ENCODE measurements at regions not wholly inside any gene's neighbourhood (a gene's known extent, or its start where the extent isn't known, plus 50 kb on each side); places are given as distances from the start of the nearest gene placed in this dataset.

DNA sequence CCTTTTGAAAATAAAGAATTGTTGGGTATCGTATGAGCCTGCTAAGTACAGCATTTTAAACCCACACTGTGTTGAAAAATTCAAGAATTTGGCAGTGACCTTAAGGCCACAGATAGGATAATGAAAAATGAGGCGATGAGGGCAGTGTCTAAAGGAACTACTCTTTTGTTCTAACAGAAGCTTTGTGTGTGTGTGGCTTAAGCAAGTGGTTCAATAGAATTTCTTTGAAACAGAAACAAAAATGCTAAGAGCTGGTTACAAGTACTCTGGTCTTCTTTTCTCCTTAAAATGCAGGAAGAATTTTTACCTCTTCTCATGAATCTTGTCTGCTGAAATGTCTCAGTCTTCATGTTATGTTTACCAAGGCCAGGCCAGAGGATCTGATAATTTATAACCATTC, 279.5 kb downstream of the ZNF536 start:
- no peak for DNase-seq

DNA sequence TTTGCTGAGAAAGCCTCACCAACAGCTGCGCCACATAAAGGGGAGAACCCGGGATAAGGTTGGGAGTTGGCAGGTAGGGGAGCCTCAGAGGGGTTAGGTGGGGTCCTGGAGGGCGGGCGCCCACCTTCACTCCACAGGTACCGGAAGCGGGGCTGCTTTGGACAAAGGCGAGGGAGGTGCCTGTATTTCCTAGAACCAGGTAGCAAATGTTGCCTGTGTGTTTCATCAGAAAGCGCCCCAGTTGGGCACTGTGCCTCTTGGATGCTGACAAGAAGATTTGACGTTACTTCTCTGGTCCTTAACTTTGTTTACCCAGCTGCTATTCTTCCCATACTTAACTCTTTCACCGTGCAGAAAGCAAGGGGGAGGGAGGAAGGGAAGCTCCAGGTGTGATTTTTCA, 278.9 kb downstream of the ZNF536 start:
- no peak for DNase-seq

- peak in 1 of 2 experiments; percentile 51 for DNase-seq
Observed at GRCh38 chr19:30649934-30650614, 277.9 kb downstream of the ZNF536 start.

DNA sequence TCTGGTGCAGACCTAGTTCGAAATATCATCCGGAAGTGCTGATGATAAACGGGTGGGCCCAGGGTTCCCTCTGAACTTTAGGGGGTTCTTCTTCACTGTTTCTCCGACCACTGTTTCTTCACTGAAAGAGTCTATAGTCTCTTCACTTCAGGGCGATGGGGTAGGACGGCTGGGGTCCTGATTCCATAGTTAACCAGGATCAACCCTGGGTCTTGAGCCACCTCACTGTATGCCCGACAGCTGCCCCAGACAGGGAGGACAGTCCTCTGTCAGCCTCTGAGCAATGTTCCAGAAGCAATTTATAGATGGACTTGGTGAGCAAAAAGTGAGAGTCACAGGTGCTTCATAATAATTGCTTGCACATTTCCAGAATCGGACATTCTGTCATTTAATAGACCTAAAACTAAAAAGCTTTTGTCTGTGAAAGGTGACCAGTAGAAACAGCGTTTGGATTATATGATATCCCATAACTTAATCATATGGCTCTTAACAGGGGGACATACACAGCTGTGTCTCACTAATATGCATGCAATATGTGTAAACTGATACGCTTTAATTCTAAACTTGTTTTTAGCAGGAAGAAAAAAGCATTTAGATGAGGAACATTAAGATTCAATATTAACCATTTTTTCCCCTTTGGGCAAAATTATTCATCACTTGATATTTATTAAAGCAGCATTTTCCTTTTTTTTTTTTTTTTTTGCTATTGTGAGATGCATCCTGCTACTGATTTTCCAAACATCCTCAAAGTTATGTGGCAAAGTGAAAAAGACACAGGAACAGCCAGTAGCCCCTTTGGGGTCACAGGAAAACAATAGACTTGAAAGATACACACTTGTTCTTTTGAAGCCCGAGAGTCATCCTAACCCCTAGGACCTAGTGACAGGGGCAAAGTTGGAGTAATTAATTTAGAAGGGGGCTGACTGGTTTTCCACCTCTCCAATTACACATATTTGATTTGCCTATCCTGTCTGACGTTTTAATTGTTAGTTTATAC, 277.0 kb downstream of the ZNF536 start:
- DNase-seq, result no peak

DNA sequence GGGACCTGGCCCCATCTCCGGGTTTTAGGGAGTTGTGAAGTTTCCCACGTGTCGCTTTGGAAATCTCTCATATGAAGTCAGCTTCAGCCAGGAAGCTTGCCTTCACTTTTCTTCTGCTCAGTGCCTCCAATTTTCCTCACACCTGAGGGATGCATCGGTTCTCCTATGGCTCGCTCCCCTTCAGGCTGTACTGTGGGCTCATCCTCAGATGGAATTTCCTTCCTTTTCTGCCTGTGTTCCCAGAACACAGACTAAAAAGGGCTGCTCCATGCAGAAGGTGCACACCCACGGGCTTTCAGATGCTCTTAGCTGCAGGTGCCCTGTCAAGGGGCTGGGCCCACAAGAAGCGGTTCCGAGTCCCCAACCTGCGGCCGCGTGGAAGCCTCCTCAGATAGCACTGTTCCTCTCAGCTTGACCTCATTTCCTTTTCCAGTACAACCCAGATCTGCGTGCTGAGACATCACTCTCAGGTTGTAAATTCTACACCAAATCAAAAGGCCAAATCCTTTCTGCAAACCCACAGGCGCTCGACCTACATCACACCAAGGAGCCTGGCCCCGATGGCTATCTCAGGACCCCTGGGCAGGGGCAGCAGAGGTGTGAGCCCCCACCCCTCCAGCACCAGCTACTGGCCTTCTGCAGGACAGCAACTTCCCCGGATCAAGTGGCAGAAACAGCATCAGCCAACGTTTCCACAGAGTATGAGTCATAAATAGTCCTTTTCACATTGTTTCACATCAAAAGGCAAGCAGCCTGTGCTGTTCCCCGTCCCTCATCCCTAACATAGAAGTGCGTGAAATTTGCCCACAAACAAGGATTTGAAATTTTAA, 275.9 kb downstream of the ZNF536 start:
- no peak for DNase-seq

DNA sequence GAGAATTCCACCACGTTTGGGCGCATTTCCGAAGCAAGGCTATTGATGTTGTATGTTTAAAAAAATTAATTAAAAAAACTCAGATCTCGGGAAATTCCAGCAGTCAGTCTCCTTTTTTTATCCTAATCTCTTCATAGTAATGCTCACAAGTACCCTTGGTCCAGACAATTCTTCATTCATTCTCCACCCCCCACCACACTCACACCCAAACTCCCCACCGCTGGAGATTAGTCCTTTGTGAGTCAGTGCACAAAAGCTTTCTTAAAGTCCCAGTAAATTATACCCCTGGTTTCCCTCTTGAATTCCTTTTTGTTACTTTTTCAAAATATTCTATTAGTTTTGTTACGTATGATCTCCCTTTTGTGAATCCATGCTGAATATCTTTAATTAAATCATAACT, 274.6 kb downstream of the ZNF536 start:
- DNase-seq, result no peak

GRCh38 chr19:30645946-30646577, 273.9 kb downstream of the ZNF536 start:
- DNase-seq, result no peak

GRCh38 chr19:30640252-30640965, 268.2 kb downstream of the ZNF536 start:
- DNase-seq, result no peak

GRCh38 chr19:30638889-30639288, 266.7 kb downstream of the ZNF536 start:
- no peak for DNase-seq

GRCh38 chr19:30637926-30638325, 265.7 kb downstream of the ZNF536 start:
- no peak for DNase-seq

GRCh38 chr19:30634996-30635975, 263.1 kb downstream of the ZNF536 start:
- no peak for DNase-seq

DNA sequence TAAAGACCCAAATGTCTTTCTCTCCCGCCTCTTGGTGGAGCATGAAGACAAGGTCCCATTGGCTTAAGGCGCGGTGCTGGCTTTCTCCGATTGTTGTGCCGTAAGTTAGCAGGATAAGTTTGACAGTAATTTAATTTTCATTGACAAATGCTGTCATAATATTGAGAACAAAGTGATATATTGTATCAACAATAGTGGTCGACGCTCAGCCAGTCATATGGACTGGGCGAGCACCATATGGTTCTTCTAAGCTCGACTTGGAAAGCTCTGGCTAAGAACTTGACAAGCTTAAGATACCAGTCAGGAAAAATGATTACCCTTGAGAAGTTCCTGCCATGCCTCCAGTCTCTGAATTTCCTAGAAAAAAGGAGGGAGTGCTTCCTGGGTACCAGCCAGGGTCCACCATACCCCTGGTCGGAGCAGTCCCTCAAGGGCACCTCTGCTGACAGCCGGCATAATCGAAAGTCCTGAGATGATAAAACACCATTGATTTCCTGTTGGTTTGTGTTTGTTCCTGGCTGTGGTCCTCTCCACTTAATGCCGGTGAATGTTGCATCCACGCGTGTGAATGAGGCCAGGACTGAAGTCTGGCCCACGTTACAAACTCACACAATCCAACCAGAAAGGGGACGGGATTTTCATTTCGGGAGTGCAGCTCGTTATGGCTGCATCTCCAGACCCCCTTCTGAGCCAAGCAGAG, 262.1 kb downstream of the ZNF536 start:
- DNase-seq, result no peak

- DNase-seq, result no peak
Observed at GRCh38 chr19:30631033-30631370, 258.8 kb downstream of the ZNF536 start.

DNA sequence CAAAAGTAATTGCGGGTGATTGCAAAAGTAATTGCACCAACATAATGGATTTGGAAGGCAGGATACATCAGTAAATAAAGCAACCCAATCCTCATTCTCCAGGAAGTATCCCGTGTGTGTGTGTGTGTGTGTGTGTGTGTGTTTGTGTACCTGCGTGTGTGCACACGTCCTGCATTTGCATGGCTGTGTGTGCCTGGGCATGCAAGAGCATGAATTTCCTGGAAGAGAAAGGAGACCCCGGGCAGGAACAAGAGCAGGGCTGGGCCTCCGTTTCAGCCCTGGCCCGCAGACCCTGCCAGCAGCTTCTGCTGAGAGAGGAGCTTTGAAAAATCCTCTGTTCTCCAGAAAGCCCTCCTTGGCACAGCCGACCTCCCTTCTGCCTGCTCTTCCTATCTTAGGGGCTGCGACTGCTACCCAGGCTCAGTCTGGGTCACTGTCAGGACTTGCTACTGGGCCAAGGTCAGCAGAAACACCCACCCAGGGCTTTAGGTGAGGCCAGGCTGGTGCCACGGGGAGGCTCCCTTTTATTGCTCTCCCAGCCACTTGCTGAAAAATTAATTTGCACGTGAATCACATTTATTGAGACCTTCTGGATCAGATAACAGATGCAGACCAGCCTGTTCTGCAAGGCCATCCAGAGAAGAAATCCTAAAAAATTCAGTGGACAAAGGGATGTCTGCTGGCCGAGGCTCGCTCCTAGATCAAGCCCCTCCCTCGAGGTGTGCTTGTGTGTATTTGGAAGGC, 258.3 kb downstream of the ZNF536 start:
- DNase-seq, result no peak

DNA sequence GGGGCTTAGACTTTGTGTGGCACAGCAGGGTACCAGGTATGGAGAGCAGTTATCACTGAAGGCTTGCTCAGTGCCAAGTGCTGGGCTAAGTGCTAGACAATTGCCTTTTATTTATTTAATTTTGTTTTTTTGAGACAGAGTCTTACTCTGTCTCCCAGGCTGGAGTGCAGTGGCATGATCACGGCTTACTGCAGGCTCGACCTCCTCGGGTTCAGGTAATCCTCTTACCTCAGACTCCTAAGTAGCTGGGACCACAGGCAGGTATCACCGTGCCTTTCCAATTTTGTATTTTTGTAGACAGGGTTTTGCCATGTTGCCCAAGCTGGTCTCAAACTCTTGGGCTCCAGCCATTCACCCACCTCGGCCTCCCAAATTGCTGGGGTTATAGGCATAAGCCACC, 256.9 kb downstream of the ZNF536 start:
- DNase-seq, result no peak

DNA sequence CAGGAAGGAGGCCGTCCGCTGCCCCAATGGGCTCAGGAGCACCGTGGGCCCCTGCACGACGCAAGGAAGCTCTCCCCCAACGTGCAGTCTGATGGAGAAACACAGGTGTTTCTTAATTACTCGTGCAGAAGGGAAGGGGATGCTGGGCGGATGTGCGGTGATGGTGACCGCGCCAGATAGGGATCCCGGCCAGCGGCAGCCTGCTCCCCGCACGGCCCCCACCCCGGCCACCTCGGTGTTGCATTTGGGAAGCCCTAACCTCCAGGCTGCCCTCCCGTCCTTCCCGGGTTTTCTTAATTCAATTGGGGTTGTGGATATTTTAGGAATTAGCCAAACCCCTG, 254.4 kb downstream of the ZNF536 start:
- no peak for DNase-seq

DNA sequence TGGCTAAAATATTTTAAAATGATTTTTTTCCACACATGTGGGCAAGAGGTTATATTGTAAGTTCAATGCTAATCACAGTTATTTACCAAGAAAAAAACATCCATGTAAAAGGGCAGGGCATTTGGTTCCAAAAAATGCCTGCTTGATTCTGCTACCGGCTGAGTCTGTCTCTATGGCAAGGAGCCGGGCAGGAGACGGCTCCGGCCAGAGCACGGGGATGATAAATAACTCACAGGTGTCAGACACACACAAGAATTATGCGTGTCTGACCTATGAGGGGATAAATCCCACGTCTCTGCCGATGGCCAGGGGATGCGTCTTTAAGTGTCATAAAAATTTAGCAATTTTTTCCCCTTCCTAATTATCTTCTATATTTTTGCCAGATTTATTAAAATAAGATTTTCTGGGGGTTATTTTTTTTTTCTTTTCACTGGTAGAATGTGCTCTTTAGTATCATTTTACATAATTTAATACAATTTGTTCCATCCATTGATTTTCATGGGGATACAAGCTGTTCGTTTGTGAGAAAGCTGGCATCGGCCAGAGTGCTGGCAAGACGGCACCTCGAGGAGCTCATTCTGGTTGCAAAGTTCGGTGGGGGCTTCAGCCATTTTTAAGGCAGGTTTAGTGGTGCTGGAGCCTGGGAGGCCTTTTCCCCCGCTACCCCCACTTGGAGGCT, 253.9 kb downstream of the ZNF536 start:
- DNase-seq, result no peak

GRCh38 chr19:30622276-30622675, 250.1 kb downstream of the ZNF536 start:
- DNase-seq, result no peak

DNA sequence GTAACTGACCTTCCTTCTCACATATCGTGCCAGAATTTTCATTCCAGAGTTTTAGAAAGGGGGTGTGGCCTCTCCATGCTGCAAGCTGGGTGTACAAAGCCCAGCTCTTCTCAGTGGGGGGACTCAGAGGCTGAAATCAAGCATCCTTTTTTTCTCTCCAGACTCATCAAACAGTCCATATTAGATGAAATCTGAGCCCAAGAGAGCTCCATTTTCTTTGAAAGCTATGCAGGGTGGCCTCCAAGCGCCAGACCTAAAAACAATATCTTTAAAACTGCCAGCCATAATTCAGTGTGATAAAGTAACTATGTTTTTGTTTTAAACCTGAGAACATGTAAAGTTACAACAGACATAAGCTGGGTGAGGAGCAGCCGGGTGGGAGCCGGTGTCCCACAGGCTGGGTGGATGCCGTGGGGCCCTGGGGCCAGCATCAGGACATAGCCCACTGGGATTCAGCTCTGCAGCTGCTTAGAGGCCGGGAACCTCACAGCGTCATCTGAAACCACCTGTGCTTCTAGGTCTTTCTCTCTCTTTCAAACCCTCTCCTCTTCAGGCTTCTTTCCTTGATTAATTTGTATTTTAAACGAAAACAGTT, 249.2 kb downstream of the ZNF536 start:
- no peak for DNase-seq
